HG03520 (cell line): ENCODE measurements at regions not wholly inside any gene's neighbourhood (a gene's known extent, or its start where the extent isn't known, plus 50 kb on each side); places are given as distances from the start of the nearest gene placed in this dataset.

Experiments
- ATAC-seq: cut with Tn5 transposase; IDR thresholded peaks from one replicate; pipeline ENCODE4 v1.9.1; 2021; ENCODE audit warnings: mild to moderate bottlenecking, moderate library complexity; ENCODE audit not compliant: unreplicated experiment

DNA sequence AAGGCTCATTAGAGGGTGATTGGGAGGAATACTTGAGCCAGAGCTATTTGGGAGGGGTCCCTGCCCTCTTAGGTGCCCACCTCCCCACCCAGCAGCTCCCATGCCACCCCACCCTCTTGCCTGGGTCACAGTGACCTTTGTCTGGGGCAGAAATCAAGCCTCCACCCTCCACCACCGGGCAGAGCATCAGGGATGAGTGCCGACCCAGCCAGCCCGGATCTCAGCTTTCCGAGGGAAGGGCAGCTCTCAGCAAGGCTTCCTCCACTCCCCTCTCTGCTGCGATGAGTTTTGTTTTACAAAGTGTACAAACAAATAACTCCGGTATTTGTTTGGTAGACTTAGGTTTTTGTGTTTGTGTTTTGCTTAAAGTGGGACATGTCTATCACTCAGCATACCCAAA, 136.7 kb upstream of the CST7 start:
- no peak for ATAC-seq

DNA sequence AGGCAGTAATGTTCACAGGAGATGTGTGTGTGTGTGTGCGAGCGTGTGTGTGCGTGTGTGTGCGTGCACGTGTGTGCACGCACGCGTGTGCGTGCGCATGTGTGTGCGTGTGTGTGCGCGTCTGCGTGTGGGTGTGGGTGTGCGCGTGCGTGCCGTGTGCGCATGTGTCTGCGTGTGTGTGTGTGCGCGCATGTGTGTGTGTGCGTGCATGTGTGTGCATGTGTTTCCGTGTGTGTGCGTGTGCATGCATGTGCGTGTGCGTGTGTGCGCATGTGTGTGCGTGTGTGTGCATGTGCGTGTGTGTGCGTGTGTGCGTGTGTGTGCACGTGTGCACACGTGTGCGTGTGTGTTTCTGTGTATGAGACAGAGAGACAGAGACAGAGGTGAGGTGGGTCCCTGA, 136.0 kb upstream of the CST7 start:
- no peak for ATAC-seq

DNA sequence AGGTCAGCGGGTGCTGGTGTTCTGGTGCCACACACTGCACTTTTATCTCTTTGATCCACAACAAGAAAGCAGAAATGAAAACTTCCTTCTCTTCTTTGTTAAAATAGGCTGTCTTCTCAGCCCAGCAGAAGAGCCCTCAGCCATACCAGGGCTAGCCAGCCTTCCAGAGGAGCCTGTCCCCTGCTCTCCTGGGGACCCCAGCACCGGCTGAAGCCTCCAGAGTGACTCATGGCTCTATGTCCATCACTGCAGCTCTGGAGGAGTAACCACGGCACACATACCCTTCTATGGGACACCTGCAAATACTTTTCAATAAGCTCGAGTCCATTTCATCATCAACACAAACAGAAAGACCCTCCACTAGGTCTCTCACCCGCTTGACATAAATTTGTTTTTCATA, 135.6 kb upstream of the CST7 start:
- ATAC-seq, result no peak

DNA sequence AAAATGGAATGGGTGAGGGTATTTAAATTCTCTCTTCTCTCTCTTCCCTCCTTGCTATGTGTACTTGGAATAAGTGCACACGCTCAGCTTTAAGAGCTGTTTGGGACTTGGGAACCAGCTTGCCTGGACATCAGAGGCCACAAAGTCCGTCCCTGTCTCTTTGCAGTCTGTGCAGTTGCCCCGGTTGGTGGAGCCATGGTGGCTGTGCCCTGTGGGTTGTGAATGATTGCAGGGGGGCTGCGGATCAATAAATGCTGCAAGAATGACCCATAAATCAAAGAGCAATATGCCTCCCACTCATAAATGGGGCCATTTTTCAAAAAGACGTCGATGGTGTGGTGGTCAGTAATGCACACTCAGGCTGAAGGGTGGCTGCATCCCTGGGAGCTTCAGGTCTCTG, 135.1 kb upstream of the CST7 start:
- ATAC-seq, result no peak

DNA sequence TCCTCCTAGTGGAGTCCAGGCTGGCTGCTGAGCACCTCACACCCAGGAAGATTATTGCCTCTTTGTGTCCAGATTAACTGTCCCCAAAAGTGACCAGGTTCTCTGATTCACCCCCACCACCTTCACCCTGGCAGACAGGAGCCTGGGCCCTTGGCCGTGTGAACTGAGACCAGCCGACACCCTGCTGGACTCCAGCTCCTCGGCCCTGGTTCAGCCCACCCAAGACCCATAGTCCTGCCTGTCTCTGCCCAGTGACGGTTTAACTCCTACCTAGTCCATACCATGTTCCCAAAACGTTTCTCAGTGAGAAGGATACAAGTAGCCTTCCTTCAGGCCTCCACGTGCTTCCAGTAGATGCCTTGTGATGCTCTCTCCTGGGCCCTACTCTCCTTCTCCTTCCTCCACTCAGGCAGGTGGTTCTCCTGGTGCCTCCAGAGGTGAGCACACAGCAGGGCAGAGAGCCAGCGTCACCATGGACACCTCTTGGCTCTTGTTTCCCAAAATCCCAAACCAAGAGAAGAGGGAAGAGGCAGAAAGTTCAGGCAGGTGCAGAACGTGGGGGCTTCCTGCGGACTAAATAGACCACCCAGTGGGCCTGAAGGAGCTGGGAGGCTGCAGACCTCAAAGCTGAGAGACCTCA, 134.4 kb upstream of the CST7 start:
- ATAC-seq, result no peak

DNA sequence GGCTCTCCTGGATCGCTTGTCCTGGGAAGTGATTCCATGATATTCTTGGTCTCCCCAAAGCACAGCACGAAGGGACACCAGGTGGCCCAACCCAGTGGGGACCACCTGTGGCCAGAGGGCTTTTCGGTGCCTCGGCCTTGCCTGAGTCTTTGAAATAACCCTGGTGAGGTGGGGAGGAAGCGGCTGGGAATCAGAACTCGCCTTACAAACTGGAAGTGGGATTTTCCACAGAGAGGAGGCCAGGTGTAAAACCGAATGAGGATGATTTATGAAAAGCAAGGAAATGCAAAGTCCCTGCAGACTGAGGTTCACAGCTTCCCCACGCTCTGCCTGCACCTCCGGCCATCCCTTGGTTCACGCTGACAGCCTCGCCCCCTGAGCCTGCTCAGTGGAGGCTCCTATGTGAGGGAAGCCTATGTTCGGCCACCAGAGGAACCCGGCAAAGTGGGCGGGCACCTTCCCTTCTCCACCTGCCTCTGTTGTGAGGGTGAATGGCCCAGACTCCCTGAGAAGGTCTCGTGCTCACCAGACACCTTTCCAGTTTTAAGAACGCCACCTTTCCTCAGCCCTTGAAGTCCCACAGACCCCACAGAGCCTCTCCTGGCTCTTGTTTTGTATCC, 133.8 kb upstream of the CST7 start:
- ATAC-seq, result no peak

DNA sequence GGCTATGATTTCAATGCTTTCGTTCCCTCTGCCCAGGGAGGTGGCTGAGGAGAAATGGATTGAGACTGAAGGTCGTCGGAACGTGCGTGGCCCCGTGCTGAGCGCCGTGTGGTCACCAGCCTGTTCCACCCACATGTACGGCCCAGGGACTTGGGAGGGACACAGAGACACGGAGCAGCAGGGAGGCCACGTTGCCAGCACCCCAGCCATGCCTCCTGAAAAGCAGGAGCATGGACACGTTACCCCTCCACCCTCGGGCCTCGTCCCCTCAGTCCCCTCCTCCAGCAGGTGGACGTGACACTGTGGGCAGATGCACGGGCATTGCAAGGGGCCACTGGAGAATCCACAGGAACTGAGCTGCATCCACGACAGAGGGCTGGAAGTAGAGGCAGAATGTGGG, 133.1 kb upstream of the CST7 start:
- ATAC-seq, result no peak

DNA sequence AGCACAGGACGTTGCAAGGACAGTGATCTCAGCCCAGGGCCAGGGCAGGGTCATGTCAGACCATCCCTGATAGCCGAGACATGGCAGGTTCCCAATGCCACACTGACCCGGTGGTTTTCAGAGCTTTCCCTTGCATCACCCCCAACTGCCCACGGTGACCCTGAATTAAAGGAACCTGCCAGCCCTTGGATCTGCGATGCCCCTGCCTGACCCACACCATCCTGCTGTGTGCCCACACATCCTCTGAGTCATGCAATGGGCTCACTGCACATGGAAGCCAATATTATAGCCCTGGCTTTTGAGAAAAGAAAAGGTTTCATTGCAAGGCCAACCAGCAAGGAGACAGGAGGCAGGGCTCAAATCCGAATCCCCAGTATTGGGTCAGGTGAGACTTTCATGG, 132.6 kb upstream of the CST7 start:
- no peak for ATAC-seq

DNA sequence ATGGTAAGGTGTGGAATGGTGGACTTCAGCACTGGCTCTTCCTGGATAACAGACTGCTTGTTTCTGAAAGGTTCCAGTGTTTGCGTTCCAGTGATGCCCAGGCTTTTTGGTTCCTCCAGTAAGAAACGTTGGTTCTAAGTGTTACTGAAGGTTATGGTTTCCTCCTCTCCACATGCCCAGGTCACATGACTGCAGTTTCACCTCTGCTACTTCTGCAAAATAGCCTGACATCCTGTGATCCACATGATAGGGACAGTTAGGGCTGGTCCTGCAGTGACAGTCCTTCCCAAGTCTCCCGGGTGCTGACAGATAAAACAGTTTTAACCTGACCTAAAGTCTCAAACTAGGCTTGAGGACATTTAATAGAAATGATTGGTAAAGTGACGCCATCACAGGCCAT, 132.2 kb upstream of the CST7 start:
- ATAC-seq, result no peak

DNA sequence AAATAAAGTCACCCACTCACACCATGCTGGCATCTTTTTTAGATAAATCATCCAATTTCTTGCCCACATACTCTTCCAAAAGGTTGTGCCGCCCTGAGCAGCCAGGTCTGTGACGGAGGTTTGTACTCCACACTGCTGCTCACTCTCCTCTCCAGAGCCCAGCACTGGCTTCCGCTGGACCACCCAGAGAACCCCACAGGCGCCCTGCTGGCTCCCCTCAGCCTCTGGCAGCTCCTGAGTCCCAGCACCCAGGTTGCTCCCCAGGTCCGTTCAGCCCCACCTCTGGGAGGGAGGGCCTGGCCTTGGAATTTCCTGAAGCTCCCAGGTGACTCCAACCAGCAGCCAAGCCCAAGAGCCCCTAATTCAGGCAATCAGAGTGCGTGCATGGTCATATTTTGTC, 131.7 kb upstream of the CST7 start:
- ATAC-seq, result no peak

DNA sequence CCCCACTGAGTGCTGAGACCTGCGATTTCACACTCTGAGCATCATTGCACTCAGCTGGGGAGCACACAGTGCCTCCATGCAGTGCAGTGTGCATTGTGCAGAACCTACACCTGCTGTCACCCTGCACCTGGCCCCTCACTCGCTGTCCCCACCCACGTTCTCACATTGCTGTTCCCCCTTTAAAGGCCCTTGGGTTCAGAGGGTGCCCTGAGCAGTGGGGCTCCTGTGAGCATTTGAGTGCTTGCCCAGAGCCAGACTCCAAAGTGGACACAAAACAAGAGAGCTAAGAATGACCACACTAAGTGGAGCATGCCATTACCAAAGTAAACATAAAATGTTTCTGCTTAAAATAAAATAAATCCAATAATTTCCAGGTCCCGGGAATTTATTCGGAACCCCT, 131.0 kb upstream of the CST7 start:
- ATAC-seq, result no peak

DNA sequence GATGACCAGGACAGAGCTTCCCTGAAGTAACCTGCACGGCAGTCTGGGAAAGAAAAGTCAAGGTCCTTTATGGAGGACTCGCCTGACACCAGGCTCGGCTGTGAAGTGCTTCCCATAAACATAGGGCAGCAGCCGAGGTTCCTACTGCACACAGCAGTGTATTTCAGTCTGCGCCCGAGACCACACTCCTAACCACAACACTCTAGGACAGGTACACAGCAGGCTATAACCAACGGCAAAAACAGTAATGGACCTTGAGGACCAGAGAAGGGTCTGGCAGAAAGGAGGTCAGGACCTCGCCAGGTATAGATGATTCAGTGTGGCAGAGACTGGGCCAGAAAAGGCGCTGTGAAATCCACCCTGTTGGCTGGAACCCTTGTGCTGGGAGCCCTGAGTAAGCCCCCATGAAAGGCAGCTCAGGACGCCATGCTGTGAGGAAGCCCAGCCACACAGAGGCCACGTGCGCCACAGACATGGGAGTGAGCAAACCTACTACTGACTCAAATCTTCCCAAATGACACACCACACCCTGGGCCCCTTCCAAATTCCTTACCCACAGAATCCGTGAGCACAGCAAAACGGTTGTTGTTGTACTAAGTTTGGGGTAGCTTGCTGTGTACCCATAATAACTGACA, 129.6 kb upstream of the CST7 start:
- ATAC-seq, result no peak

DNA sequence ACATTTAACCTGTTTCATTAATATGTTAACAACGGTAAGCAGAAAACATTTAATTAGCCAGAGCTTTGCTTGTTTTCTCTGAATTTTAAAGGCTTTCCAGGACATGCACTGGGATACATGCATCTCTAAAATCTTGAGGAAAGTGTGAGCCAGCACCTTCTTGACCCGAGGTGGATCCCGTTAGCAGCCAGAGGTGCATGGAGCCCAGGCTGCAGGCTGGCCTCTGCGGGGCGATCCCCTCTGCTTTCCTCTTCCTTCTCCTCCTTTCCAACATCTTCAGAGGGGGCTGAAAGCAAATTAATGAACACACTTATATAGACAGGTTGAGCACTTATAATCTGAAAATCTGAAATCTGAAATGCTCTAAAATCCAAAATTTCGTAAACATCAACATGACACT, 128.7 kb upstream of the CST7 start:
- no peak for ATAC-seq

DNA sequence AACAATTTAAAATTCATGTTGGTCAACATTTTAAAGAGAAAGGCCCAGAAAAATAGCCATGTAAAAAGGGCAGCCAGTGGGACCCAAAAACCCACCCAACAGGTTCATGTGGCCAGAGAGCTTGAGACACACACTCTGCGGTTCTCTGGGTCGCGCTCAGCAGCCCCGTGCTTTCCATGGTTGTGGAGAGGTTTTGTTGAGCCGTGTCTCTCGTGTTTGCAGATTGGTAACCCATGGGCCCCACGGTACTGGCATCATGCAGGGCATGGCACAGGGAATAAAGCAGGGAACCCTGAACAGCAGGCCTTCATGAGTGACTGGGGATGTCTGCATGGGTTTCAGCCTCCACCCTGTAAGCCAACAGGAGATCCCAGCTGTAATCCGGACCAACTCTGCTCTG, 127.7 kb upstream of the CST7 start:
- no peak for ATAC-seq

DNA sequence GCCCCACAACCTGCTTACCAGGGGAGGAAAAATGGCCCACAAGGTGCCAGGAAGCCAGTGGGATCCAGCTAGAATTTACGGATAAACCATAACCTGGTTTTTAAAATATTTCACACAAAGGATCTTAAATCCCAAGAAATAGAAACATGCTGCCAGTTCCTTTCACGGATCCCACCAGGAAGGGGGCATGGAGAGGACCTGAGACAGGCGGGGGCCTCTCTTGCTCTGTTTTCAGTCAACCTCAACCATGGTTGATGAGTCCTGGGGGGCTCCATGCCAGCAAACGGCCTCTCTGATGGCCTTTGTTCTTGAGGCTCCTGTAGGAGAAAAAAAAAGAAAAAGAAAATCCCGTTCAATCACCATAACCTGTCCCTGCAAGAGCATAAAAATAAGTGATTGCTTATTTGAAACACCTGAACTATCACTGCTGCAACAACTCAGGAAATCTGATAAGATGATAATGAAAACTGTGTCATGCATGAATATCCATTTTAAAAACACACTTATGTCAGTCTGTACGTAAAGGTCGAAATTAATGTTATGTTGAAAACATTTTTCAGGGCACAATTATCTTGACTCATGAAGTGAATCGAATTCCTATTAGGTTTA, 125.8 kb upstream of the CST7 start:
- no peak for ATAC-seq

DNA sequence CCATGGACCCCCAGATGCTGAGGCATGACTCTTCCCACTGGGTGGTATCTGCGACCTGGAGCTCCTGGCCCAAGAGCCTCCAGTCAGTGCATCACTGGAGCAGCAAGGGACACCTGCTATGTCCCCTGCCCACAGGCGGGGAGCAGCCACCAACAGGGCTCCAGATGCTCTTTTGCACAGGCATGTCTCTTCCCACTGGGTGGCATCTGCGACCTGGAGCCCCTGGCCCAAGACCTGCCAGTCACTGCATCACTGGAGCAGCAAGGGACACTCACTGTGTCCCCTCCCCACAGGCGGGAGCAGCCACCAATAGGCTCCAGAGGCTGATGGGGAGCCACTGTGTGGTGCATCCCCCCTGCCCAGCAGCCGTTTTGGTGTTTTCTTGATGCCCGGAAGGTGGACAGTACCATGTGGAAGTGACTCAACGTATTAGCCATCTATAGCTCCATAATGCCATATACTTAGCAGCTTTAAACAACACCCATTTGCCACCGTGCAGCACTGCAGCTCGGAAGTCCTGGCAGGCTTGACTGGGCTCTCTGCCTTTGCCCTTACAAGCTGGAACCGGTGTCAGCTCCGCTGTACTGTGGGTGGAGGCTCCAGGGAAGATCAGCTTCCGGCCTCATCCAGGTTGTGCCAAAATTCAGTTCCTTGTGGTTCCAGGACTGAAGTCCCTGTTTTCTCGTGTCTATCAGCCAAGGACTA, 124.9 kb upstream of the CST7 start:
- no peak for ATAC-seq

DNA sequence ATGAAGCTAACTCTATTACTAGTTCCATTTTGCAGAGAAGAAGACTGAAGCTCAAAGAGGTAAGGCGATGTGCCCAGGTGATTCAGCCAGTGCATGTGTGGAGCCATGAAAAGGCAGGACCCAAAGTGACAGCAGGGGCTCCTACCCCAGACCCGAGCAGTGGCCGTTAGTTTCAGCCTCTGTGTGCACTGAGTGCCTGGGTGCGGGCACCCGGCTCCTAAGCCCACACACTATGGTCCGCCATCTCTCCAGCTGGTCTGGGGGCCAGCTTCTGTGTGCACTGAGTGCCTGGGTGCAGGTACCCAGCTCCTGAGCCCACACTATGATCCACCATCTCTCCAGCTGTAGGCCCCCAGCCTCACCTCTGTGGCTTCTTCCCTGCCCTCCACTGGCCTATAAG, 123.5 kb upstream of the CST7 start:
- no peak for ATAC-seq

DNA sequence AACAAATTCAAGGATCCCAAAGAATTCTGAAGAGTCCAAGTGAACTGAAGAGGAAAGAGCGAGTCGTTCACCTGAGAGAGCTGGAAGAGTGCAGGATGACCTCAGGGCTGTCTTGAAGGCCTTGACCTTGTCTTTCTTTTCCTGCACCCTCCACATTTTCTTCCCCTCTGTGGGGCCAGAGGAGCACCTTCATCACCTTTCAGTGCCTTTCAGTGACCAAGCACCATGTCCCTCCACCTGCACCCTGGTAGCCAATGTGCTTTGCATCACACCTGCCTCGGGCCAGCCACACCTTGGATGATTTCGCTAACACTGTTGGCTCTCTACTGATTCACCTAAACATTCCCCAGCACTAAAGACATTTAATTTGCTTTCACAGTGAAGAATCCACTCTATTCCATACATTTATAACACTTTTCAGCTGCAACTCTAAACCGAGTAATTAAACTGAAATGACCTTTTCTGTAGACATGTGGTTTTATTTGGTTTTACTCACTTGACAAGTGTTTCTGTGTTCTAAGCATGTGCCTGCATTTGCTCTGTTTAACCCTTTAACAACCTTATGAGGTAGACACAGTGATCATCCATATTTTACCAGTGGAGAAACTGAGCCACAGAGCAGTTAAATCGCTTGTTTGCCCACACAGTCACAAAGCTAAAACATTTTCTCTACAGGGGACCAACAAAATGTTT, 121.3 kb upstream of the CST7 start:
- no peak for ATAC-seq

DNA sequence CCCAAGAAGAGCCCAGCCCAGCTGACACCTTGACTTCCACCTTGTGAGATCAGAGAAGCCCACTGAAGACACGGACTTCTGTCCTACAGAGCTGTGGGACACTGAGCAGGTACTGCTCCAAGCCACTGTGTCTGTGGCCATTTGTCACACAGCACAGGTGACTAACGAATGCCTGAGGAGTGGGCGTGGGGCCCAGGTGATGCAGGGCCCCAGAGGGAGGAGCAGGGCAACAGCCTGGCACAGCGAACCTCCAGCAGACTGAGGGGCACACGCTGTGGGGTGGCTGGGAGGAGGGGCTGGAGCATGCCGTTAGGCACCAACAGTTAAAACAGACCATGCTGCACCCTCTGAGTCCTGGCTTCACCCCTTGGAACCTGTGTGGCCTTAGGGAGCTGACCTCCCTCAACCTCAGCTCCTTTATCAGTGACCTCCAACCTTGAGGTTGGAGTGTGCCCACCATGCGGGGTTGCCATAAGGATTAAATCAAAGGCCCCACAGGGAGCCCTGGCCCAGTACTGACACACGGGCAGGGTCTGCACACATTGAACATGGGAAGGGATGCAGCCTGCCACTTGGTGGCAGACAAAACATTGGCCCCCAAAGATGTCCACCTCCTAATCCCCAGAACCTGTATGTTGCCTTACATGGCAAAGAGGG, 119.9 kb upstream of the CST7 start:
- ATAC-seq, result no peak

DNA sequence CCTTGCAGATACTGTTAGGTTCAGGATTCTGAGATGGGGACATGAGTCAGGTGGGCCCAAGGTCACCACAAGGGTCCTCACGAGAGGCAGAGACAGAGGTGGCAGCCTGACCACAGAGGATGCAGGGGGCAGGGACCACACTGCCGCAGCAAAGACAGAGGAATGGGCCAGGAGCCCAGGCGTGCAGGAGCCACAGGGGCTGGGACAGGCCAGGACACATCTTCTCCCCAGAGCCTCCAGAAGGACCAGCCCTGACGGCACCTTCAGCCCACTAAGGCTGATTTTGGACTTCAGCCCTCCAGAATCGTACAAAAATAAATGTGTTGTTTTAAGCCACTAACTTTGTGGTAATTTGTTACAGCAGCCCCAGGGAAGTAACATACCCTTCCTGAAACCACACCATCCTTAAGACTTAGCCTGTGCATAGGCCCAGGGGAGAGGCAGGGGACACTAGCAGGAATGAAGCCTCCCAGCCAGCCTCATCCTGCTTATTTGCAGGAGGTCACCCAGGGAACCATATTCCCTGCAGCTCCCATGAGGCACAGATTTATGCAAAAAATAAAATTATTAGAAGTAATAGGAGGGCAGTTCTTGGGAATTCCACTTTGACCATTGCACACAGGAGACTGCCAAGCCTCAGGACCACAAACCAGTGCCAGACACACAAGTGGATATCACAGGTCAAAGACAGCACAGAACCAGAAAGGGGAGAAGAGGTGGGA, 119.3 kb upstream of the CST7 start:
- ATAC-seq, result no peak
